ENCODE measurements at regions not wholly inside any gene's neighbourhood (a gene's known extent, or its start where the extent isn't known, plus 50 kb on each side); places are given as distances from the start of the nearest gene placed in this dataset.
"Not testable (repeated sequence)": the region's sequence is repeated elsewhere in the genome, so short reads cannot be mapped to it uniquely, and the experiment has no call there.

DNA sequence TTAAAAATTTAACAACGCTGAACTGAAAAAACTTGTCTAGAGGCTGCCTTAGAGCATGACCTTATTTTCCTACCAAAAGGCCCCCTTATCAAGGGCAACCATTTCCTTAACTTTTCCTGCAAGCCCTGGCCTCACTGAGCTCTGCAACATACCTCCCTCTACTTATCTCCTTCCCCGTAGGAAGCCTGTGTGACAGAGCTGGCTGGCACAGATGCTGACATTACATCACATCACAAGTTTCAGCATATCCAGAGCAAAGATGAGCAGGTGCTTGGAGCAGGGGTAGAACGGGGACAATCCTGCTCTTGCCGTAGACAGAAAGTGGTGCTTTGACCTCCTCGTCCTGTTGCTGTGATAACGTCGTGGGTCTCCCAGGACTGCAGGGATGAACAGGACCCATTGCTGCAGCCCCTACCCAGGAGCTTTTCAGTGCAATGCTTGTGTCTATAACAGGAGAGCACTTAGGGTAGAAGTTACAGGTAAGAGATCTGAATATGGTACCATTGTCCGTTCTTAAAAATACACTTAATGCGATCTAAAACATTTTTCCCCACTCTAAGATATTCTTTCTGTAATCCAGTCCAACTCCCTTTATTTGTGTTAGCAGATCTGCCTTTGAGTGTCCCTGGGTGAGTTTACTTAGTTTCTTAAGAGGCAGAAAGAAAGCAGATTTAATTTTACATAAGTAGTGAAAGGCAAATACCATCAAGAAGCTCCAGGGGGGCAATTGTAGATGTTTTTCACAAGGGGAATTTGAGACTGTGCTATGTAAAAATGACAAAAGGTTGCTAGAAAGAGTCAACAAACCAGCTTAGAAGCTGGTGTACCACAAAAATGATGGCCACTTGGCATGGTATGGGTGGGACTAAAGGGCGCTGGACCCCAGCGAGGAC, 101.9 kb upstream of the EFNA5 start:
- DNase-seq (ENCODE audit: low spot score) = peak; percentile 2

DNA sequence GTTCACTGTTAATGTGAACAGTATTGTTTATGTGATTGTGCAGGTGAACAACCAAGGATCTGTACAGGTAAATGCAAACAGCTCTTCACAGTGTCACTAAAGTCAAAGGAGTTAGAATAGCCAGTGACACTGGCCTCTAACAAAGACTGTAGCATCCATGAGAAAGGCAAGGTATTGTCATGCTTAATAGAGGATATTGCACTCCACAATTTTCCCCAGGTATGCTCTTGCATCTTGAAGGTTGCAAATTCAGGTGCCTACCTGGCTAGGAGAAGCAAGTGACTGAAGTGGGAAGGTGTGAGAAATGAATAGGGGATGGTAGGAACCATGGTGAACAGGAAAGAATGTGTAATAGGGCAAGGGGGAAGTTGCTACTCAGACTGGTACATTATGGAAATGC, 101.2 kb upstream of the EFNA5 start:
- DNase-seq (ENCODE audit: low spot score) = no peak

DNA sequence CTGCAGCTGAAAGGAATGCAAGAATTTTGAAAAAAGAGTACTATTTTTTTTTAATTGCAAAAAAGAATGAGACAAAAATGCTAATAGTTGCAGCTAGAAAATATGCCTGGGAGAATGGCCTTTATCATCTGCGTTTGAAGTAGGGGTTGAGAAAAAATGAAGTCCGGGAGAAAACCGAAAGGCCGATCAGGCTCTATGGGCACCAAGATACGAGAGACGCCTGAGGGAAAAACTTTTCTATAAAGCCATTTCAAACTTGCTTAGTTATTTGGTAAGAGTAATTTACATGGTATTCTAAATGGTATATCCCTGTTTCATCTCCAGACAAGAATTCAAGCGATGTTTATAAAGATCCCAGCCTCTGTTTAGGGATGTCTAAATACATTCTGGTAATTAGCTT, 99.3 kb upstream of the EFNA5 start:
- DNase-seq (ENCODE audit: low spot score) = no peak

DNA sequence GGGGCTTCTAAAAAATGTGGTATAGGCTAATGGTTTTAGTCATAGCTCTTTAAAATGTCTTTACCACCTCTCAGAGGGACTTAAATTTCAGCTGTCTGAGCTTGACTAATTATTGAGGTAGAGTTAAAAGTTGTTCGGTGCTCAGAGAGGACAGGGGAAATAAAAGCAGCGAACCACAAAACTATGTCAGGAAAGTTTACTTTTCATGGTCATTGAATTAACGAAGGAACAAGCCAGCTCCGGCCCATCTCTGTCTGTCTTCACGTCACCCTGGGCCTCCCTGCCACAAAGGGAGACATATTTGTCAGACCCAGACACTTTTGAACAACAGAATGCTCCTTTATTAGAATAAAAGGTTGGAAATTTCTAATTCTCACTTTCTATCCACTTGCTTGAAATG, 98.8 kb upstream of the EFNA5 start:
- no peak for DNase-seq (ENCODE audit: low spot score)

DNA sequence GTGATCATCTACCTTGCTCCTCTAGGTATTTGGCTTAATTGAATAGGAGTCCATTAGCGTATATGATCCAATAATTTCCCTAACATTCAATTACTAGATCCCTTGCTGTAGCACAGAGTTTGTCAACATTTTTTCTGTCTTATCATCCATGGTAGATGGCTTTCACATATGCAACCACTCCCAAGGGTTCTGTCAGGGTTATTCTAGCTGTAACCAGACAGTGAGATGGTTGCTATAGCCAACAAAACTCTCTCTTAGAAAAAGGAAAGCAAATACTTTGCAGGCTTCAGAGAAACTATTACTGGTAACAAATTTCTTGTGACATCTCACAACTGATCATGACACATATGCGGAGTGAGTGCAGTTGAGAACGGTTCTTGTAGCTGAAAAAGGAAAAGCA, 96.2 kb upstream of the EFNA5 start:
- DNase-seq (ENCODE audit: low spot score) = no peak

DNA sequence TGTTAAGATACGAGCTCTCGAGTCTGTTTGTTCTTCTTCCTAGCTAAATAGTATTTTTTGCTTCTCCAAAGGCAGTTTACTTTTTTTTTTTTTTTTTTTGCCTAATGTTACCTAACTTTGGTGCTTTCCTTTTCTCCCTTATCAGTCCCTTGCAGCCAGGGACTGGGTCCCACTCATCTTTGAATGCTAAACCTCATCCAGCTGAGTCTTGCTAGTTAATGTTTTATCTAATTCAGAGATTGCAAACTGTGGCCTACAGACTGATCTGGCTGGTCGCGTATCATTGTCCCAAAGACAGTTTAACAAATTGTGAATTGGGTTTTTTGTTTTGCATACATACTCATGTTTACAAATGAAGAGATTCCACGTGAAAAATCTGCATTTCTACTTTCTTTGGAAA, 95.7 kb upstream of the EFNA5 start:
- DNase-seq (ENCODE audit: low spot score) = no peak

DNA sequence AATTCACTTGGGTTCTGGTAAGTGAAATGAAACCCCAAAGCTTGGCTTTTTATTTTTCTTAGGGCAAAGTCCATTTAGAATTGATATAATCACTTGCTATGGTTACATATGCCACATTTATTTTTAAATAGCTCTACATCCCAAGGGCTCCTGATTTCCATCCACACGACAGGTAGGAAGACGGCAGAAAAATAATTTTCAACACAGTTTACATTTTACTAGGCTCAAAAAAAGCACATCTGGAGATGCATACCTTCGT, 95.0 kb upstream of the EFNA5 start:
- DNase-seq (ENCODE audit: low spot score) = no peak

DNA sequence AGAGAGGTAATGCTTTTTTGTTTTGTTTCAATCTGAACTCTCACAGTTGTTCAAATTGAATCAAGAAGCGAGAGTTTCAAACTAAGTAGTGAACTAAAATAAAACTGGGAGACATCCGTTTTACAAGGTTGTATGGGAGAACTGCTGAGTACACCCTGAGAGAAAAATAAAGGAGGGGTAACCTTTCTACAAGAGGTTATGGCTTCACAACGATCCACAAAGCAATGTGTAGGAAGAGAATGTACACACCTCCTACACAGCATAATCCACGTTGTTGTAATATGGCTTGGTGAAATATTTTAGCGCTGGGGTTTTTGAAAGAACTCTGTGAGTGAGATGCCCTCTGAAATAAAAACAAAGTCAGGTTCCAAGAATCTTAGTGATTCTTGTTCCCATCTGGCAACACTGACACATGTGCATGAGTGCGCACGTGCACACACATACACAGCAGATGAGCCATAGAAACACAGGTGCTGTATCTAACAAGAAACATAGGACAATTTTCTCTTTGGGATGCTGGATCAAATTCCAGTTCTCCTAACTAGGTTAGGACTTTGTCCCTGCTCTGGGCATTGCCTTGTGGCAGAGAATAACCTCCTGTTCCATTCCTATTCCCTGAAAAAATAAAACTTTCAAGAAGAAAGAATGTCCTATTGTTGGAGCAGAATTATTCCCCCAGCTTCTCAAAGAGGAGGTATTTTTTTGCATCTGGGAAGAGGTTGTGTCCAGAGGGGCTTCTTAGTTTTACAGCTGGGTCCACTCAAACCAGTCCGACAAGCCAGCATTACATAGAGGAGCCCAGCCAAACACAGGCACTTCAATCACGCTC, 94.5 kb upstream of the EFNA5 start:
- DNase-seq (ENCODE audit: low spot score) = no peak

DNA sequence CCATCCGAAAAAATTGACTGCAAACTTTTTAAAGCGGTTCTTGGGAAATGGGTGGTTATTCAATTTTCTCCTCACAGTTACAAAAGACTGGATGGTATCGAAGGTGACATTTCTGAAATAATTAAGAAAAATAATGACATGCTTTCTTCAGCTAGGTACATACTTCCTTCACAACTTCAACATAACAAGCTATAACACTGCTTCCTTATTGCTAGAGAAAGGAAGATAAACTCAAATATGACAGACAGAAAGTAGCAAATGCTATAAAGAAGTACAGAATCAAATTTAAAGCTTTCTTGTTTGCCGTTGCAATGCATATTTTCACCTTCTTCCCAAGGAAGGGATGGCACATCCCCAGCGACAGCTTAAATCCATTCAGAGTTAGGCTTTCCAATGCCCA, 93.5 kb upstream of the EFNA5 start:
- no peak for DNase-seq (ENCODE audit: low spot score)

DNA sequence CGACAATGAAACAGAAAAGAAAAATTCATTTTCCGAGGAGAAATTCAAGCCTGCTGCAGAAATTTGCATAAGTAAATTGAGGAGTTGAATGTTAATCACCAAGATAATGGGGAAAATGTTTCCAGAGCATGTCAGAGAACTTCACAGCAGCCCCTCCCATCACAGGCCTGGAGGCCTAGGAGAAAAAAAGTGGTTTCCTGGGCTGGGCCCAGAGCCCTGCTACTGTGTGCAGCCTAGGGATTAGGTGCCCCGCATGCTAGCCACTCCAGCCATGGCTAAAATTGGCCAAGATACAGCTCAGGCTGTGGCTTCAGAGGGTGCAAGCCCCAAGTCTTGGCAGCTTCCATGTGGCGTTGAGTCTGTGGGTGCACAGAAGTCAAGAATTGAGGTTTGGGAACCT, 82.7 kb upstream of the EFNA5 start:
- no peak for DNase-seq (ENCODE audit: low spot score)

DNA sequence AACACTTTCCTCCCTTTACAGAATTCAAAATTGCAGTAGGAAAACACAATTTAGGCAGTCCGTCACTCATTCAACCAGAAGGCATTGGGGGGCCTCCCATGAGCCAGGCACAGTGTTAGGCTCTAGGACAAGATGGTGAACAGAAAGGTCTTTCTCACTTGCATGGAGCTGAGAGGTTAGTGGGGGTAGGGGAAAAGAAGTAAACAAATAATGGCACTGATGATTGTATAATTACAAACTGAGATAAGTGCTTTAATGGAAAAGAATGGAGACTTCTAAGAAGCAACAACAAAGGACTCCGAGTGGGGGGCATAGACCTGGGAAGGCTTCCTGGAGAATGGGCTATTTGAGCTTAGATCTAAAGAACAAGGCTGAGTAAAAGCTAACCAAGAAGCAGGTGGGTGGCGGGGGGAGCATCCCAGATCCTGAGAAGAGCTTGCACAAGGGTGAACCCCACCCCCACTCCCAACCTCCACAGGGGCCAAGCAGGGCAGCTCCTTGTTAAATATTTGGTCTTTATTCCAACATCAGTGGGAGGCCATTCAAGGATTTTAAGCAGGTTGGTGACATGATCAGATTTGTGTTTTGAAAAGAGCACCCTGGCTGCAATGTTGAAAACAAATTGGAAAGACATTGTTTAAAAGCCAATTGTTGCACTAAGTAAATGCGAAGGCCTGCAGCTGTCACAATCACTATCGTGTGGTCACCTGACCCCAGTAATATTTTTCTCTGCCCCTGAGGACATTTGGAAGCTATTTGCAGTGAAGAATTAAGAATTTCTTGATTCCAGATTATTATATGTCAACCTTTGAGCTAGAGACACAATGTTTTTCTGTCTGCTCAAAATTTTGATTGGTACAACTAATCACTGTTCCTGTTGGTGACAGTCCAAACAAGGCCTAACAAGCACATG, 73.9 kb upstream of the EFNA5 start:
- no peak for DNase-seq (ENCODE audit: low spot score)

DNA sequence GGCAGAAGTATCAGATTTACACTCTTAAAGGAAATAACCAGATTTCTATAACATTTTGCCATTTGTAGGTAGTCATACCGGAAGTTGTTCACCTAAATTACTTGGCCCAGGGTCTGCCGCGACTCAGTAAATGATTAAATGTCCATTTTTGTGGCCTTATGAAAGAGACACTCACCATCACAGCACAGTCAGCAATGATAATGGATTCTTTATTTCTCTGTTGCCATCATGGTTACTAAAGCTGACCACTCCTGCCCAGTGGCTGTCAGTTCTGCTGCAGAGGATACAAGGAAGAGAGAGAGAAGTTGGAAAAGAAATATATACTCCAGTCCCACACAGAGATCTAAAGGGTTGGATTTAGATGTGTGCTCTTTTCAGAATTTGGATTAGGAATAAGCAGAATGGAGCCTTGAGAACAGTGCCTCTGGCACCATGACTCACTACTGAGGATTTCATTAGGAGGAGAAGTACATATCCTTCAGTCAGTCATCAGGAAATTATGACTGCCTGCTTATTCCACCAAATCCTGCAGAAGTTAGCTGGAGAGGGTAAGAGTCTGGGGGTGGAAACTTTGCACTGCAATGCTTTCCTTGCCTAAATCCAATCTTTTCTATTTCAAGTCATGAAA, 72.8 kb upstream of the EFNA5 start:
- DNase-seq (ENCODE audit: low spot score) = no peak

DNA sequence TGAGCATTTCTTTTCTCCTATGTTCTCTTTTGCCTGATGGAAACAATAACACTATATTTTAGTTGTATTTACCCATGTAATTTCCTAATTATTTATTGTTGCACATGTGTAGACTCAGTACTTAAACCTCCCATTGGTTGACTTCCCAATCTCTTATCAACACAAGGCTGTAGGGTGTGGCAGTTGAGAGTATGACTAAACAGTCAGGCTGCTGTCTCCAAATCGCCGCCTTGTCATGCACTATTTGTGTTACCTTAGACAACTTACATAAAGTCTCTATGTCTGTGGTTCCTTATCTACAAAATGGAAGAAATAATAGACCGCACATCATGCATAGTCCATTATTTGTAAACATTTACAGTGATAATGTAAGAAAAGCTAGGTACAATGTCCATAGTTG, 68.9 kb upstream of the EFNA5 start:
- no peak for DNase-seq (ENCODE audit: low spot score)

DNA sequence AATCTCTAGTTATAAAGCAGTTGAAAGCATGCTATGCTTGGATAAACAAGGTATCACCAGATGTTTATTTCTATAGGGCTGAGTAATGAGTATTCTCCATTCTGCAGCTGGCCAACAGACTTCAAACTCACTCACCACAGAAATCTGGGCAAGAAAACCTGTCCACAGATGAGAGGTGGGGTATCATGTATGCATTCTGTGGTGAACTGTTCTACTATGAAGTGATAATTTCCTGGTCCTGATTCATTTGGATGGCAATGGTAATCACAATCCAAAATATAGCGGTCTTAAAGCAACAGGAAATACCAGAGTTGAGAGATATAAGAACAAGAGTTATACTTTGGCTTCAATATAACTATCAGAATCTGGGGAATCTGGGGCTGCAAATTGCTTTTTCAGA, 65.9 kb upstream of the EFNA5 start:
- no peak for DNase-seq (ENCODE audit: low spot score)

DNA sequence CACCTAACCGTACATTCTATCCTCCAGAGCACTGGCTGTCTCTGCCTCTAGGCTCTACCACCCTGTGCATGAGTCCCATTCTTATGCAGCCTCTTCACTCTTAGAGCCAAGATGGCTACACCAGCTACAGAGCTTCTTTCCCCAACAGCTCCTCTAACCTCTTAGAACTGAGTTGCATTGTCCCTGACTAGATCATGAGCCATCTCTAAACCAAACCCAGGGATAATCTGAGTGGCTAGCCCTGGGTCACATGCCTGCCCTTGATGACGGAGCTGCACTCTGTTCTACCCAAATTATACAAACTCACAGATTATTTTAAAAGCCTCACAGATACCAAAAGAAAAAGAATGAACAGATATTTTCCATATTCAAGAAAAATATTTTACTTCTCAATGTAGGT, 65.4 kb upstream of the EFNA5 start:
- not testable (repeated sequence) for DNase-seq (ENCODE audit: low spot score)

DNA sequence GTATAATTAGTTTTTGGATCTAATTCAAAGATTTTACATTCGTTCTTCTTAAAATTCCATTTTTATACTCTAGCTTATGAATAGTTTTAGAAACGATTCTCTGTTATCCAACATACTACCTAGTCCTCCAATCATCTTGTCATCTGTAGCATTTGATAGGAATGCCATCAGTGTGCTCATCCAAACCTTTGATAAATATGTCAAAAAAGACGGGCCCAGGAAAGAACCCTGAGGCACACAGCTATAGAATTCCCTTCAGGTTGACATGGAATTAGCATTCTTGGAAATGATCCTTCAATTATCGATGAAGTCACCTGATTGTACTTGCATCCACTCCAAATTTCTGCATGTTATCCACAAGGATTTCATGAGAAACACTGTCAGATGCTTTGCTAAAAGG, 64.8 kb upstream of the EFNA5 start:
- DNase-seq (ENCODE audit: low spot score) = no peak

DNA sequence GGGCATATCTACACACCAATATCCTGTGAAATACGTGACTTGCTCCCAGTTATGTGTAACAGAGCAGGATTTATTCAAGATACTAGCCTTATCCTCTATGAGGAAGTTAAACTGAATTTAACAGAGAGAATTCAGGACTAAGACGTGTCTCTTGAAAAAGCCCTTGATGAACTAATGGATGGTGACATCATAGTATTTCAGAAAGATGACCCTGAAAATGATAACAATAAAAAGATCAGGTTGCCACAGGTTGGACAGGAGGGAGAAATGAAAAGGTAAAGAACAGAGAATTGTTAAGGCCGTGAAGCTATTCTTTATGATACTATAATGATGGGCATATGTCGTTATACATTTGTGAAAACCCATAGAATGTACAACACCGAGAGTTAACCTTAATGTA, 56.2 kb upstream of the EFNA5 start:
- DNase-seq (ENCODE audit: low spot score) = no peak

DNA sequence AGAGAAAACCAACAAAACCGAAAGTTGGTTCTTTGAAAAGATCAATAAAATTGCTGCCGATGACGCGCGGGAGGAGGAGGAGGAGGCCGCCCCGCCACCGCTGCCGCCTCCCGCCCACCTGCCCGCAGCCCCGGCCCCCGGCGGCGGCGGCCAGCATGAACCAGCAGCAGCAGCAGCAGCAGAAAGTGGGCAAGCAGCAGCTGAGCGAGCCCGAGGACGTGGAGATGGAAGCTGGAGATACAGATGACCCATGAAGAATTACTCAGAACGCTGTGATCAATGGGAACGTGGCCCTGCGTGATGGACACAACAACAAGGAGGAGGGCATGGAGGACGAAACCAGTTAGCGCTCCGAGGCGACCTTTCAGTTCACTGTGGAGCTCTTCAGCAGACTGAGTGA, 53.9 kb upstream of the EFNA5 start:
- DNase-seq (ENCODE audit: low spot score) = no peak

DNA sequence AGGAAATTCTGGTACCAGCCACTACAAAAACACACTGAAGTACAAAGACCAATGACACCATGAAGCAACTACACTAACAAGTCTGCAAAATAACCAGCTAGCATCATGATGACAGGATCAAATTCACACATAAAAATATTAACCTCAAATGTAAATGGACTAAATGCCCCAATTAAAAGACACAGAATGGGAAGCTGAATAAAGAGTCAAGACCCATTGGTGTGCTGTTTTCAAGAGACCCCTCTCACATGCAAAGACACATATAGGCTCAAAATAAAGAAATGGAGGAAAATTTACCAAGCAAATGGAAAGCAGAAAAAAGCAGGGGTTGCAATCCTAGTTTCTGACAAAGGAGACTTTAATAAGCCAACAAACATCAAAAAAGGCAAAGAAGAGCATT, 50.5 kb upstream of the EFNA5 start:
- not testable (repeated sequence) for DNase-seq (ENCODE audit: low spot score)

Measured in Ammon's horn (tissue), 1 donor.